ENCODE measurements at regions not wholly inside any gene's neighbourhood (a gene's known extent, or its start where the extent isn't known, plus 50 kb on each side); places are given as distances from the start of the nearest gene placed in this dataset.

DNA sequence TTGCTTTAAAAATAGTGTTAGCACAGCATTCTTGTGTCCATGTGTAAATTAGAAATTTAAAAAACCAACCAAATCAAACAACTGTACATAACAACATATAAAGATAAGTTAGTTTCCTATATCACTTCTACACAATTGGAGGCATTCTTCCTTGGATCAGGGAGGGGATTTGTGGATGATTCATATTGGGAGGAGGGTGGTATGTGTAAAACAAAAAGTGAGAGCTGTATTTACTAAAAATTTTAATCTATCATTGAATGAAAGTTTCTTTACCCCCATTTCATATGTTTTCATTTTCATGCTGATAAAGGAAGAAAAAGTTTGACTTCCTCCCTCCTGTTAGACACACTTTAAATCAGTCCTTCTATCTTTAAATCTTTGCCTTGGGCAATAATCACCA is 325.0 kb downstream of the SATB1 start:
- Histone ChIP-seq H3K36me3 (ENCODE audit: insufficient read depth, low read length) (no peaks in the 10 kb centered on the region), H3K4me3 (ENCODE audit: low read depth, low read length) (peak overlapping the region; percentile 16; the same call in 1 of the 2 replicates), H2AFZ (ENCODE audit: low read length, unreplicated experiment) (peak overlapping the region; percentile 89), H3K27me3 (ENCODE audit: insufficient read depth, low read length) (no peaks in the 10 kb centered on the region), H3K79me2 (ENCODE audit: control insufficient read depth, insufficient read depth, low read length, unreplicated experiment) (no peaks in the 10 kb centered on the region), H3K4me1 (ENCODE audit: control insufficient read depth, insufficient read depth, low read length, unreplicated experiment) (peaks cover 23% of the 10 kb centered on the region), H3K27ac (ENCODE audit: low read depth, low read length) (peak overlapping the region; percentile 90)

GRCh38 chr3:18099611-18100010 is 325.5 kb downstream of the SATB1 start:
- H3K4me3 ChIP-seq (ENCODE audit: low read depth, low read length) = peak overlapping the region; percentile 42; the same call in 1 of the 2 replicates
- H3K36me3 ChIP-seq (ENCODE audit: insufficient read depth, low read length) = no peaks in the 10 kb centered on the region
- peaks cover 23% of the 10 kb centered on the region for H3K4me1 ChIP-seq (ENCODE audit: control insufficient read depth, insufficient read depth, low read length, unreplicated experiment)
- no peaks in the 10 kb centered on the region for H3K79me2 ChIP-seq (ENCODE audit: control insufficient read depth, insufficient read depth, low read length, unreplicated experiment)
- H3K27me3 ChIP-seq (ENCODE audit: insufficient read depth, low read length) = no peaks in the 10 kb centered on the region
- peak overlapping the region; percentile 89 for H2AFZ ChIP-seq (ENCODE audit: low read length, unreplicated experiment)
- H3K27ac ChIP-seq (ENCODE audit: low read depth, low read length) = peak overlapping the region; percentile 90

GRCh38 chr3:18098960-18099587 is 326.1 kb downstream of the SATB1 start:
- H3K27ac ChIP-seq (ENCODE audit: low read depth, low read length) = peak overlapping the region; percentile 90
- H3K4me1 ChIP-seq (ENCODE audit: control insufficient read depth, insufficient read depth, low read length, unreplicated experiment) = peaks cover 23% of the 10 kb centered on the region
- peak overlapping the region; percentile 89 for H2AFZ ChIP-seq (ENCODE audit: low read length, unreplicated experiment)

GRCh38 chr3:18097989-18098388 is 327.1 kb downstream of the SATB1 start:
- no peak overlapping the region for H2AFZ ChIP-seq (ENCODE audit: low read length, unreplicated experiment)
- no peaks in the 10 kb centered on the region for H3K79me2 ChIP-seq (ENCODE audit: control insufficient read depth, insufficient read depth, low read length, unreplicated experiment)
- no peaks in the 10 kb centered on the region for H3K27me3 ChIP-seq (ENCODE audit: insufficient read depth, low read length)
- no peaks in the 10 kb centered on the region for H3K36me3 ChIP-seq (ENCODE audit: insufficient read depth, low read length)
- no peak overlapping the region for H3K4me3 ChIP-seq (ENCODE audit: low read depth, low read length)
- H3K27ac ChIP-seq (ENCODE audit: low read depth, low read length) = no peak overlapping the region
- peaks cover 23% of the 10 kb centered on the region for H3K4me1 ChIP-seq (ENCODE audit: control insufficient read depth, insufficient read depth, low read length, unreplicated experiment)

More at GRCh38 chr3:18098960-18099587, 326.1 kb downstream of the SATB1 start:
- Histone ChIP-seq H3K4me3 (ENCODE audit: low read depth, low read length) (peak overlapping the region; percentile 42; the same call in 1 of the 2 replicates), H3K27me3 (ENCODE audit: insufficient read depth, low read length) (no peaks in the 10 kb centered on the region), H3K36me3 (ENCODE audit: insufficient read depth, low read length) (no peaks in the 10 kb centered on the region), H3K79me2 (ENCODE audit: control insufficient read depth, insufficient read depth, low read length, unreplicated experiment) (no peaks in the 10 kb centered on the region)

DNA sequence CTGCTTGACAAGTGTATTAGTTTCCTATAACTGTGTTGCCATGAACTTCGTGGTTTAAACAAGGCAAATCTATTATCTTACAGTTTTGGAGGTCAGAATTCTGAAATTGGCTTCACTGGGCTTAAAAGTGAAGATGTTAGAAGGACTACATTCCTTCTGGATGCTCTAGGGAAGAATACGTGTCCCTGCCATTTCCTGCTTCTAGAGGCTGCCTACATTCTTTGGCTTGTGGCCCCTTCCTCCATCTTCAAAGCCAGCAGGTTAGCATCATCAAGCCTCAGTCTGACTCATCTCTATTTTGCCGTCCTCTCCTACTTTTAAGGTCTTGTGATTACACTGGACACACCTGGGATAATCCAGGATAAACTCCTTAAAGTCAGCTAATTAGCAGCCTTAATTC is 327.7 kb downstream of the SATB1 start:
- Histone ChIP-seq H3K79me2 (ENCODE audit: control insufficient read depth, insufficient read depth, low read length, unreplicated experiment) (no peaks in the 10 kb centered on the region), H3K27ac (ENCODE audit: low read depth, low read length) (no peak overlapping the region), H3K36me3 (ENCODE audit: insufficient read depth, low read length) (no peaks in the 10 kb centered on the region), H3K27me3 (ENCODE audit: insufficient read depth, low read length) (no peaks in the 10 kb centered on the region), H3K4me1 (ENCODE audit: control insufficient read depth, insufficient read depth, low read length, unreplicated experiment) (peaks cover 23% of the 10 kb centered on the region), H3K4me3 (ENCODE audit: low read depth, low read length) (no peak overlapping the region), H2AFZ (ENCODE audit: low read length, unreplicated experiment) (no peak overlapping the region)

- H3K27me3 ChIP-seq (ENCODE audit: insufficient read depth, low read length) = no peaks in the 10 kb centered on the region
- no peaks in the 10 kb centered on the region for H3K4me1 ChIP-seq (ENCODE audit: control insufficient read depth, insufficient read depth, low read length, unreplicated experiment)
- no peaks in the 10 kb centered on the region for H3K79me2 ChIP-seq (ENCODE audit: control insufficient read depth, insufficient read depth, low read length, unreplicated experiment)
- no peaks in the 10 kb centered on the region for H3K36me3 ChIP-seq (ENCODE audit: insufficient read depth, low read length)
- H2AFZ ChIP-seq (ENCODE audit: low read length, unreplicated experiment) = no peak overlapping the region
- H3K27ac ChIP-seq (ENCODE audit: low read depth, low read length) = no peak overlapping the region
- no peak overlapping the region for H3K4me3 ChIP-seq (ENCODE audit: low read depth, low read length)
These were observed 332.4 kb downstream of the SATB1 start for GRCh38 chr3:18092726-18093125.

DNA sequence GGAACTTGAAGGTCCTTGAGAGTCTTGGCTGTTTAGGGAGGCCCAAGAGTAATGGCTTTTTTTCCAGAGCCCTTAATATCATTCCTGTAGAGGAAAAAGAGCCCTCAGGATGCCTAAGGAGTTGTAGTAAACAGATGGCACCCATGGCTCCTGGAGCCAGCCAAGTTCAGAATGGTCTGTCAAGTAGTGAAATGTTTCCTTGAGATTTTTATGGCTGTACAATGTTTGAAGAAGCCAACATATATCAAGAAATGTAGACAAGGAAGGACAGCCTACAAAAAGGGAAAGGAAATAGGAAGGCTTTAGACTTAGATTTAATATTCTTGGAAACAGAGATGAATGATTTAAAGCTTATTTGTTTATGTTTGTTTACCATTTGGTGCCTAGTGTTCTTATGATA is 334.8 kb downstream of the SATB1 start:
- H3K79me2 ChIP-seq (ENCODE audit: control insufficient read depth, insufficient read depth, low read length, unreplicated experiment) = no peaks in the 10 kb centered on the region
- no peaks in the 10 kb centered on the region for H3K4me1 ChIP-seq (ENCODE audit: control insufficient read depth, insufficient read depth, low read length, unreplicated experiment)
- no peak overlapping the region for H3K4me3 ChIP-seq (ENCODE audit: low read depth, low read length)
- no peaks in the 10 kb centered on the region for H3K36me3 ChIP-seq (ENCODE audit: insufficient read depth, low read length)
- H3K27ac ChIP-seq (ENCODE audit: low read depth, low read length) = no peak overlapping the region
- H2AFZ ChIP-seq (ENCODE audit: low read length, unreplicated experiment) = no peak overlapping the region
- no peaks in the 10 kb centered on the region for H3K27me3 ChIP-seq (ENCODE audit: insufficient read depth, low read length)

- no peak overlapping the region for H3K4me3 ChIP-seq (ENCODE audit: low read depth, low read length)
- no peaks in the 10 kb centered on the region for H3K4me1 ChIP-seq (ENCODE audit: control insufficient read depth, insufficient read depth, low read length, unreplicated experiment)
- H3K36me3 ChIP-seq (ENCODE audit: insufficient read depth, low read length) = no peaks in the 10 kb centered on the region
- no peaks in the 10 kb centered on the region for H3K27me3 ChIP-seq (ENCODE audit: insufficient read depth, low read length)
- H2AFZ ChIP-seq (ENCODE audit: low read length, unreplicated experiment) = no peak overlapping the region
- no peaks in the 10 kb centered on the region for H3K79me2 ChIP-seq (ENCODE audit: control insufficient read depth, insufficient read depth, low read length, unreplicated experiment)
- no peak overlapping the region for H3K27ac ChIP-seq (ENCODE audit: low read depth, low read length)
These were observed 337.2 kb downstream of the SATB1 start for GRCh38 chr3:18087988-18088387.

- no peaks in the 10 kb centered on the region for H3K27me3 ChIP-seq (ENCODE audit: insufficient read depth, low read length)
- no peak overlapping the region for H3K27ac ChIP-seq (ENCODE audit: low read depth, low read length)
- no peak overlapping the region for H2AFZ ChIP-seq (ENCODE audit: low read length, unreplicated experiment)
- no peak overlapping the region for H3K4me3 ChIP-seq (ENCODE audit: low read depth, low read length)
- H3K79me2 ChIP-seq (ENCODE audit: control insufficient read depth, insufficient read depth, low read length, unreplicated experiment) = no peaks in the 10 kb centered on the region
- H3K4me1 ChIP-seq (ENCODE audit: control insufficient read depth, insufficient read depth, low read length, unreplicated experiment) = no peaks in the 10 kb centered on the region
- no peaks in the 10 kb centered on the region for H3K36me3 ChIP-seq (ENCODE audit: insufficient read depth, low read length)
These were observed 338.4 kb downstream of the SATB1 start for GRCh38 chr3:18086760-18087159.

DNA sequence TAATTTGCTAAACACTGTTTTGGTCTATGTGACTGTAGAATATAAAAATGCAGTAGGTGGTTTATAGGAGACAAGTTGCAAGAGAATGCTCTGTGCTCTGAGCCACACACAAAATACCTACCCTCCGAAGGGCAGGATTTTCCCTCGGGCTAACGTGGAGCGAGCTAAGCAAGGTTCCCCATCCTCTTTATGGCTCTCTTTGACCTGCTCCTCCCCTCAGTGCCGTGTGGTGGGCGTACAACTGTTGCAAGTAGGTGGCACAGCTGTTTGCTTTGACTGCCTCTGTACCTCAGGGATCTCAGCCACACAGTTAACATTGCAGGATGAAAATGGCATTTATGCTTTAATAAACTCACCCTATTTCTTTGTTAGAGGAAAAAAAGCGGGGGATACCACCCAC is 339.1 kb downstream of the SATB1 start:
- Histone ChIP-seq H3K4me1 (ENCODE audit: control insufficient read depth, insufficient read depth, low read length, unreplicated experiment) (no peaks in the 10 kb centered on the region), H3K27ac (ENCODE audit: low read depth, low read length) (no peak overlapping the region), H3K79me2 (ENCODE audit: control insufficient read depth, insufficient read depth, low read length, unreplicated experiment) (no peaks in the 10 kb centered on the region), H3K27me3 (ENCODE audit: insufficient read depth, low read length) (no peaks in the 10 kb centered on the region), H3K36me3 (ENCODE audit: insufficient read depth, low read length) (no peaks in the 10 kb centered on the region), H2AFZ (ENCODE audit: low read length, unreplicated experiment) (no peak overlapping the region), H3K4me3 (ENCODE audit: low read depth, low read length) (no peak overlapping the region)

DNA sequence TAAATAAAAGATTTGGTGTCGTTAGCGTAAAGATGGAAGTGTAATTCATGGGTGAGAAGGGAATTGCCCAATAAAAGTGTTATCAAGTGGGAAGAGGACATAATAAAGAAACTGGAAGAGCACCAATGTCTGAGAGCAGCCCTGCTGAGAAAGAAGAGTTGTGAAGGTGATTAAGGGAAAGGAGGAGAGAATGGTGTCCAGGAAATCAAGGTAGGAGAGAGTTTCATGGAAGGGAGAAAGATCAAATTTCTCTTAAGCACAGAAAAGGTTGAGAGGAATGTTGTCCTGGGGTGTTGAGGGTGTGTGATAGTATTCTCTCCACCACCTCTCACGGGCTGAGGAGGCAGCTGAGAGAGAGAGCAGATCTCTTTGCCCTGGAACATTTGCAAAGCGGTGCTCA is 339.7 kb downstream of the SATB1 start:
- peaks cover under 1% of the 10 kb centered on the region for H3K4me1 ChIP-seq (ENCODE audit: control insufficient read depth, insufficient read depth, low read length, unreplicated experiment)
- H3K27me3 ChIP-seq (ENCODE audit: insufficient read depth, low read length) = no peaks in the 10 kb centered on the region
- H3K36me3 ChIP-seq (ENCODE audit: insufficient read depth, low read length) = no peaks in the 10 kb centered on the region
- no peak overlapping the region for H2AFZ ChIP-seq (ENCODE audit: low read length, unreplicated experiment)
- H3K4me3 ChIP-seq (ENCODE audit: low read depth, low read length) = no peak overlapping the region
- H3K27ac ChIP-seq (ENCODE audit: low read depth, low read length) = no peak overlapping the region
- H3K79me2 ChIP-seq (ENCODE audit: control insufficient read depth, insufficient read depth, low read length, unreplicated experiment) = no peaks in the 10 kb centered on the region

Measured in ACC112 (cell line).